Activated T-cell treated with anti-CD3 and anti-CD28 coated beads for 24 hours (primary cell): ENCODE measurements at regions not wholly inside any gene's neighbourhood (a gene's known extent, or its start where the extent isn't known, plus 50 kb on each side); places are given as distances from the start of the nearest gene placed in this dataset.
"Not testable (repeated sequence)": the region's sequence is repeated elsewhere in the genome, so short reads cannot be mapped to it uniquely, and the experiment has no call there.

ENCODE experiments used
- DNase-seq: peaks from one replicate; pipeline ENCODE4 v3.0.0-alpha.2; 2020; ENCODE audit warnings: low read depth

GRCh38 chr2:240191001-240191400 lies 50.5 kb upstream of the OTOS start:
- DNase-seq, result no peak

DNA sequence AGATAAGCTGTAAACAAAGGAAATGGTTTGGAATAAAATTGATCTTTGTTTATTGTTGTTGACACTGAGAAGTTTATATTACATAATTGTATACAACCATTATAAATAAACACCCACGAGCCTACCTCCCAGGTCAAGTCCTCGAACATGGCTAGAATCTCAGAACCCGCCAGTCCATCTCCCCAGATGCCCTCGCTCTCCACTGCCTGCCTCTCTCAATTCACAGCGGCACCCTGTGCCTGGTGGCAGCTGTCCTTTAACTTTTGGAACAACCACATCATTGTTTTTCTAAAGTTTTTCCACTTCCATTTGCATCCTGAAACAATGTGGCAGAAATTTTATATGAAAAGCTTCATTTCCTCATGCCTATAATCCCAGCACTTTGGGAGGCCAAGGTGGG lies 52.2 kb upstream of the OTOS start:
- no peak for DNase-seq

- DNase-seq, result not testable (repeated sequence)
Measured at GRCh38 chr2:240194341-240194762, 53.9 kb upstream of the OTOS start.

DNA sequence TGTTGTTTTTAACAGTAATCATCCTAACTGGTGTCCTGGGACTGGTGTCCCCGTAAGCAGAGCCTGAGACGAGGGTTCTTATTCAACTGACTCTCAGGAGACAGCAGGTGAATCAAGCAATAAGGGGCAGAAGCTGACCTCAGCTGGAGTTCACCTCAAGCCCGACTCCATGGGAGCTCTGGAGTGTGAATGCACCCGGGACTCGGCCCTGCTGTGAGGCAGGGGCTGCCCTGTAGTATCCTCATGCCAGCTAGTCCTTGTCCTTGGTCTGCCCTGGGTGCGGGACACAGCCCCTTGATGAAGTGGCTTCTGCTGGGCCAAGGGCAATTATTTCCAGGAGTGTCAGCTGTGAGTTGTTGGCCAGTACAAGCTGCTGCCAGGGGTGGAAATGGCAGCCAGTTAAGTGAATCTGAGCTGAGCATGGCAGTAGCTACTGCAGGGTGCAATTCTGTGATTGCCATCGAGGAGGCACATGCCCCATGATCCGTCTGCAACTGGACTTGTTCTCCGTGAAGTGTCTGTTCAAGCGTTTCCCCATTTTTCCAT lies 54.9 kb upstream of the OTOS start:
- no peak for DNase-seq

GRCh38 chr2:240196716-240197461 lies 56.4 kb upstream of the OTOS start:
- DNase-seq, result no peak

DNA sequence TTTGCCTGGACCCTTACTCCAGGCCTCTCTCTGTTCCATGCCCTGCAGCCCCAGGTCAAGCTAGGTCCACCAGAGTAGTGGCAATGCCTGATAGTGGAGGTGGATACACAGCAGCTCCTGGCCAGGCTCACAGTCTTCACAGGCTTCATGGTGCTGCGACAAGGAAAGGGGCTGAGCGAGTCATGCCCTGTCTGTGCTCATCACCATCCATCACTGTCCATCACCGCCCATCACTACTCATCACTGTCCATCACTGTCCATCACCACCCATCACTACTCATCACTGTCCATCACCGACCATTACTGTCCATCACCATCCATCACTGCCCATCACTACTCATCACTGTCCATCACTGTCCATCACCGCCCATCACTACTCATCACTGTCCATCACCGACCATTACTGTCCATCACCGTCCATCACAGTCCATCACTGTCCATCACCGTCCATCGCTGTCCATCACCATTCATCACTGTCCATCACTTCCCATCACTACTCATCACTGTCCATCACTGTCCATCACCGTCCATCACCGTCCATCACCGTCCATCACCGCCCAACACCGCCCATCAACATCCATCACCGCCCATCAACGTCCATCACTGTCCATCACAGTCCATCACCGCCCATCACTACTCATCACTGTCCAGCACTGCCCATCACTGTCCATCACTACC lies 57.1 kb upstream of the OTOS start:
- no peak for DNase-seq

GRCh38 chr2:240198226-240198625 lies 57.8 kb upstream of the OTOS start:
- DNase-seq, result no peak

- DNase-seq, result no peak
Measured at GRCh38 chr2:240199133-240199870, 58.8 kb upstream of the OTOS start.

DNA sequence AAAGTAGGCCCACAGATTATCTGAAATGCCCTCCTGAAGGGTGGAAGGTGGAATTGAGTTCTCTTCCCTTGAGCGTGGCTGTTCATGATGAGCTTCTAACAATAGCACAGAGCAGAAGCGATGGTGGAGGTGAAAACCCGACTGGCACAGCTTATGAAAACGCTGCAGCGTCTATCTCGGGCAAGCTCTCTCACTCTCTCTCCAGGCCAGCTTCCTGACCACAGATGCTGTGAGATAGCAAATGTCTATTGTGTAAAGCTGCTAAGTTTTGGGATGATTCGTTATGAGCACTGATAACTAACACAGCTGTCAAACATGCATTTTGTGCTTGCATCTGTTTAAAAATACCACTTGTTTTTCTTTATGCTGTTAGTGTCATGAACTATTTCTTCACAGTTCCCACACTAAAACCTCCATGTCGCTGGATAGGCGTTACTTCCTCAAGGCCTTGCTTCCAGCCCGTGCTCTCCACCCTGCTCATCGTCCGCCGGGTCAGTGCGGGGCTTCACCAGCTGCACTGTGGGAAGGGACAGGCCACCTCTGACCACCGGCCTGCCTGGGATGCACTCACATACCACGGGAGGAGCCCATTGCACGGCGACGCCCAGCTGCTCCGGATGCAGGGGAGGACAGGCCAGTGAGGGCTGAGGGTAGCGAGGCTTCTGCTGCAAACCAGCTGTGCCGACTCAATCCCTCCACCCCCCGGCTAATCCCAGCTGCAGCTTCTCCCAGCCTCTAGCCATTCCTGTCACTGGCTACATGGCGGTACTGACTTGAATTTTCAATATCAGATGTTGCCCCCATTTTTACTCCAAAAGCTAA lies 60.0 kb upstream of the OTOS start:
- DNase-seq, result no peak

DNA sequence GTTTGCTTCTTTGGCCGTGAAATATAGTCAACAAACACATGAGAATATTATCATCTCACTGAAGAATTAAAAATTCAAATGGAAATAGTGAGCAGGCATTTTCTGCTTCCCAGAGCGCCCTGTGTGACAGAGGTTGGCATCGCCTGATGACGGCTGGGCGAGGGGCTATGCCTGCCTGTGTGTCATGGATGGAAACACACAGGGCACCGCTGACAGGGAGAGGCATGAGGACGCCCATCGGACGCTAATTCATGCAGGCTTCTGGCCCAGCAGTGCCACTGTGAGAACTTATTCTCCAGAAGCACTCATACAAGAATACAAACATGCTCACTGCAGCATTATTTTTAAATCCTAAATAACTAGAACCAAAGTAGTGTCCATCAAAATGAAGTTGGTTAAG lies 61.4 kb upstream of the OTOS start:
- DNase-seq, result no peak

DNA sequence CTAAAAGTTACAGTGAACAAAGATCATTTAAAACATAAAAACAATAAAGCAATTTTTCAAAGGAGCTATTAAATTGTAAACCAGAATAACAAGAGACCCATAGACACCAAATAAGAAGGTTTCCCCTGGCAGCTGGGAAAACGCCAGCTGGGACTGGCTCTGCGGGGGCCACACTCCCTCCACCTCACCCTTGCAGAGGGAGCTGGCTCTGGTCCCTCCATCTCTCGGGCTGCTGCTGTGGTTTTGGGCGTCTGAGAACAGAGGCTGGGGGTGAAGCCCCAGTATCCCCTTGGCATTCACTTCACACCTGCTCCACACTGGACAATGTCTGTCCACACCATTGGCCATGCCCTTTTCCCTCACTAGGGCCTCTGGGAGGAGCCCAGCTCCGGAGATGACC lies 62.1 kb upstream of the OTOS start:
- DNase-seq, result no peak

- no peak for DNase-seq
Measured at GRCh38 chr2:240203031-240203787, 62.8 kb upstream of the OTOS start.

- no peak for DNase-seq
Measured at GRCh38 chr2:240203788-240204270, 63.4 kb upstream of the OTOS start.

DNA sequence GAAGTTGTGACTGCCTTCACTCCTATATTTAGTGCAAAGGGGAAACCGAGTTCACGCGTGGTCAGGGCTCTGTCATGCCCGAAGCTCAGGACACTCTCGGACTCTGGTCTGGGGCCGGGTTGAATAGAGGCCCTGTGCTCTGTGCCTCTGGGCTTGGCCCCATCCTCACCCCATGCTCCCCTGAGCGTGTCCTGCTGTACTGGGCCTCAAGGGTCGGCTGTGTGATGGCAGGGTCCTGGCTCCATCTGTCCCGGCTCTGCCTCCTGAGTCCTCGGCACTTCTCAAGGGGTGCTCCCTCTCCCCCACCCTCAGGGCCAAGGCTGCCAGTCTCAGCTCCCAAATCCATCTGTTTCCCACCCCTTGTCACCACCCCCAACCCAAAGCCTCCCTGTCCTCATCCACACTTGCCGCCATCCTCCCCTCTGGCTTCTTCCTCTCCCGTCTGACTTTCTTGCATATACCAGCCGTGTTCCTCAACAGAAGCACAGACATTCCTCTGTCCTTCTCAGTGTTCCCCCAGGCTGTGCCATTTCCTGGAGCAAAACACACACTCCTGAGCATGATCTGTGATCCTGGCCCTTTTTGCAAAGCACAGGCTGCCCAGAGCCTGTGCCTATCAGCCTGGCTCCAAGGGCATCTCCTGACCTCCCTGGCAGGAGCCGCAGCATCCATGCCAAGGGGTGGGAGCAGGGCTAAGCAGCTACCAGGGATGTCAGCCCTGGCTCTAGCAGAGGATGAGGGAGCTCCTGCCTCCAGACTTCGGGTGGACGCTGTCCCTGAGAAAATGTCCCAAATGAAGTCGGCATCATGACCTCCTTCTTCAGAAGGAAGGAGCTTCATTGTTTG lies 64.2 kb upstream of the OTOS start:
- DNase-seq, result no peak

DNA sequence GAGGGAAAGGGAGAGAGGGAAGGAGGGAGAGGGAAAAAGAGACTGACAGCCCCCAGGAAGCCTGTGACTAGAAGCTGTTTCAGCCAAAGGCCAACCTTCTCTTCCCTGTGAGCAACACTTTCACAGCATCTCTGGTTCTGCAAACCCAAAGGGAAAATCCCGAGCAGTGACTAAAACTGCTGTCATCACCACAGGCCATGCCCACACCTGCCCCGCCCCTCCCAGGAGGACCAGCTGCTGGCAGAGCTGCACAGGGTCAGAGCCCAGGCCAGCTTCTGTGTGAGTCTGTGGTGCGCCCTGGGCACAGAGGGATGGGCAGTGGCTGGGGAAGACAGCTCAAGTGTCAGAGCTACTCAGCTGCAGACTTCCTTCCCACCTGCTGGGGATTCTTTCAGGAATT lies 64.9 kb upstream of the OTOS start:
- DNase-seq, result peak; percentile 64

GRCh38 chr2:240205772-240206171 lies 65.3 kb upstream of the OTOS start:
- no peak for DNase-seq

- no peak for DNase-seq
Measured at GRCh38 chr2:240206630-240207029, 66.2 kb upstream of the OTOS start.

DNA sequence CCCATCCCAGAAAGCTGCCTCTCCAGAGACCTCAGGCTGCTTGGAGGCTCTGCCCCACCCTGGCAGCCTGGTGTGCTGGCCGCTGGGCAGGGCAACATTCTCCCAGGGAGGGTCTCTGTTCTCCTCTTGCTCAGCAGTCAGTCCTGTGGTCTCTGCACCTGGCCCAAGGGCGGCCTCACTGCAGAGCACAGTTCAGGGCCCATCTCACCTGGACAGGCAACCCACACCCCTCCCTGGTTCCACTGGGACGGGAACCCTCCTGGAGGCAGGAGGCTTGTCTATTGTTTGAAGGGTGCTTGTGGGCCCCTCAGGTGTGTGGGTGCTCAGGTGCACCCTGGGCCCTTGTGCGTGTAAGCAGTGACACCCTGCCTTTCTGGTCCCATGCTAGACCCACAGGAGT lies 67.2 kb upstream of the OTOS start:
- no peak for DNase-seq

GRCh38 chr2:240208096-240208495 lies 67.6 kb upstream of the OTOS start:
- no peak for DNase-seq

DNA sequence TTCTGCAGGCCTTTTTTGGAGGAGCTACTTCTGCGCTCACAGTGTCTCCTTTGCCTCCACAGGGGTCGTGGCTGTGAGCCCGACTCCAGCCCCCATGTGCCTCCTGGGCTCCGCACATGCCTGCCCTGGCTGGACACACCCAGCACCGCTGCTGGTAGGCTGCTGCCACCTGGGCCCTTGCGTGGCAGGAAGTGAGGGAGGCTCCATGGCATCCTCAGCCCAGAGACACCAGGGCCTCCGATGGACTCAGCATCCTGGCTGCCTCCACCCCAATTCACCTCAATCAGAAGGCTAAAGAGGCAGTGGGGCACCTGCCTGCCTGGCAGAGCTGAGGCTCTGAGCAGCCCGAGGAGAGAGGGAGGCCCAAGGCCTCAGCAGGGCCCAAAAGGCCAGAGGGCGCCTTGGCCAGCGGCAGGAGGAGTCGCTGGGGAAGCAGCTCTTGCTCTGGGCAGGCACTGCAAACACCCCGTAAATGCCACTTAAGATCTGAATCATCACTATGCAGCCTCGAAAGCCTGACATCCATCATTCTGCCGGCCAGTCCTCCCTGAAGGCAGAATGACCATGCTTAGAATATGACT lies 68.3 kb upstream of the OTOS start:
- DNase-seq, result no peak
